GM12865 (cell line): ENCODE measurements at regions not wholly inside any gene's neighbourhood (a gene's known extent, or its start where the extent isn't known, plus 50 kb on each side); places are given as distances from the start of the nearest gene placed in this dataset.
A peak's percentile ranks its signal among the peaks of the same experiment; 100 is the strongest.

Source experiments
- DNase-seq: peaks from one replicate; pipeline ENCODE4 v3.0.0; 2010; ENCODE audit warnings: low read depth
- H3K4me3 ChIP-seq: 2 replicates; pipeline ENCODE4 v1.5.1; 2011; ENCODE audit warnings: mild to moderate bottlenecking, low read depth, low read length, control low read depth
- CTCF ChIP-seq: IDR thresholded peaks from 2 replicates; pipeline ENCODE4 v1.5.1; 2011; ENCODE audit warnings: low read length, control low read depth, low read depth, inconsistent platforms; ENCODE audit not compliant: insufficient read depth; ENCODE audit errors: missing control alignments

- no peak overlapping the region for H3K4me3 ChIP-seq
- no peak for DNase-seq
- TF ChIP-seq CTCF = no peak
Measured at GRCh38 chr9:32873131-32873530, 89.8 kb downstream of the TMEM215 start.

- H3K4me3 ChIP-seq = no peak overlapping the region
- no peak for DNase-seq
- TF ChIP-seq CTCF = no peak
Measured at GRCh38 chr9:32873553-32873952, 90.2 kb downstream of the TMEM215 start.

GRCh38 chr9:32875242-32875641 is 91.9 kb downstream of the TMEM215 start:
- no peak for TF ChIP-seq CTCF
- no peak for DNase-seq
- no peak overlapping the region for H3K4me3 ChIP-seq

- H3K4me3 ChIP-seq = no peak overlapping the region
- TF ChIP-seq CTCF = no peak
- DNase-seq = peak; percentile 16
Measured at GRCh38 chr9:32875748-32876147, 92.4 kb downstream of the TMEM215 start.

GRCh38 chr9:32877103-32877502 is 93.8 kb downstream of the TMEM215 start:
- no peak for TF ChIP-seq CTCF
- no peak overlapping the region for H3K4me3 ChIP-seq
- no peak for DNase-seq

- DNase-seq = no peak
- TF ChIP-seq CTCF = no peak
Measured at GRCh38 chr9:32877639-32878217, 94.4 kb downstream of the TMEM215 start.

GRCh38 chr9:32879335-32879734 is 96.0 kb downstream of the TMEM215 start:
- H3K4me3 ChIP-seq = no peak overlapping the region
- DNase-seq = no peak
- no peak for TF ChIP-seq CTCF

More at GRCh38 chr9:32877639-32878217, 94.4 kb downstream of the TMEM215 start:
- no peak overlapping the region for H3K4me3 ChIP-seq
